Brain microvascular endothelial cell (primary cell): ENCODE measurements at regions not wholly inside any gene's neighbourhood (a gene's known extent, or its start where the extent isn't known, plus 50 kb on each side); places are given as distances from the start of the nearest gene placed in this dataset.

Experiments used
- DNase-seq: peaks from one replicate; pipeline ENCODE4 v3.0.0-alpha.2; 2020
- H3K27ac ChIP-seq: fragments of 250-450 bp; sonication (Bioruptor Pico); 2 replicates; pipeline ENCODE4 v1.5.1; 2020; ENCODE audit warnings: mild to moderate bottlenecking, moderate library complexity
- H3K27me3 ChIP-seq: fragments of 250-450 bp; sonication (Bioruptor Pico); replicated peaks from 2 replicates; pipeline ENCODE4 v1.5.1; 2020; ENCODE audit warnings: mild to moderate bottlenecking
- H3K36me3 ChIP-seq: fragments of 250-450 bp; sonication (Bioruptor Pico); replicated peaks from 2 replicates; pipeline ENCODE4 v1.5.1; 2020; ENCODE audit warnings: mild to moderate bottlenecking
- H3K4me3 ChIP-seq: 2 replicates; pipeline ENCODE4 v1.5.1; 2011; ENCODE audit warnings: low read depth, mild to moderate bottlenecking, control low read depth, low read length, moderate library complexity
- CTCF ChIP-seq: IDR thresholded peaks from 2 replicates; pipeline ENCODE4 v1.5.1; 2011; ENCODE audit warnings: low read depth, mild to moderate bottlenecking, moderate library complexity, low read length, control low read depth, inconsistent platforms; ENCODE audit errors: missing control alignments
- in situ Hi-C: cut with HindIII; loops from 2 replicates; pipeline ENCODE4 v1.10.0; 2017; ENCODE audit warnings: low sequenced_read_pairs, low pct_ligation_motif_present

GRCh38 chr13:64546371-64546770 is 2683.8 kb downstream of the PCDH9 start:
- H3K27ac ChIP-seq, result no peak overlapping the region
- no peaks in the 10 kb centered on the region for H3K36me3 ChIP-seq
- in situ Hi-C loops, result no loop called here
- no peaks in the 10 kb centered on the region for H3K27me3 ChIP-seq
- H3K4me3 ChIP-seq, result no peak overlapping the region
- no peak for TF ChIP-seq CTCF
- DNase-seq, result no peak

- H3K36me3 ChIP-seq, result no peaks in the 10 kb centered on the region
- no peak overlapping the region for H3K4me3 ChIP-seq
- TF ChIP-seq CTCF, result no peak
- DNase-seq, result no peak
- no peaks in the 10 kb centered on the region for H3K27me3 ChIP-seq
- no peak overlapping the region for H3K27ac ChIP-seq
- in situ Hi-C loops, result no loop called here
Measured at GRCh38 chr13:64540976-64541375, 2689.2 kb downstream of the PCDH9 start.

GRCh38 chr13:64540468-64540867 is 2689.7 kb downstream of the PCDH9 start:
- no peak for DNase-seq
- Histone ChIP-seq H3K27ac (no peak overlapping the region), H3K27me3 (no peaks in the 10 kb centered on the region), H3K36me3 (no peaks in the 10 kb centered on the region), H3K4me3 (no peak overlapping the region)
- in situ Hi-C loops, result no loop called here
- no peak for TF ChIP-seq CTCF

GRCh38 chr13:64538711-64539110 is 2691.4 kb downstream of the PCDH9 start:
- in situ Hi-C loops, result no loop called here
- no peak overlapping the region for H3K27ac ChIP-seq
- no peaks in the 10 kb centered on the region for H3K27me3 ChIP-seq
- no peak for DNase-seq
- no peaks in the 10 kb centered on the region for H3K36me3 ChIP-seq
- TF ChIP-seq CTCF, result no peak
- H3K4me3 ChIP-seq, result no peak overlapping the region

- Histone ChIP-seq H3K4me3 (no peak overlapping the region), H3K27me3 (no peaks in the 10 kb centered on the region), H3K27ac (no peak overlapping the region), H3K36me3 (no peaks in the 10 kb centered on the region)
- TF ChIP-seq CTCF, result no peak
- in situ Hi-C loops, result no loop called here
- DNase-seq, result no peak
Measured at GRCh38 chr13:64534302-64534701, 2695.8 kb downstream of the PCDH9 start.

GRCh38 chr13:64531400-64531799 is 2698.7 kb downstream of the PCDH9 start:
- Histone ChIP-seq H3K36me3 (no peaks in the 10 kb centered on the region), H3K27ac (no peak overlapping the region), H3K4me3 (no peak overlapping the region), H3K27me3 (no peaks in the 10 kb centered on the region)
- no peak for TF ChIP-seq CTCF
- DNase-seq, result no peak
- in situ Hi-C loops, result no loop called here
